Endothelial cell of umbilical vein (primary cell): ENCODE measurements at regions not wholly inside any gene's neighbourhood (a gene's known extent, or its start where the extent isn't known, plus 50 kb on each side); places are given as distances from the start of the nearest gene placed in this dataset.

Experiments
- CTCF ChIP-seq, 2 donors: IDR thresholded peaks; 1 replicate in 1 of 2; 2 replicates in 1 of 2; pipeline ENCODE4 v1.5.1; 2011; ENCODE audit warnings: low read length in 2 of 2, mild to moderate bottlenecking in 2 of 2, moderate library complexity in 2 of 2, control low read depth in 1 of 2, inconsistent platforms in 1 of 2, low read depth in 1 of 2; ENCODE audit not compliant: insufficient read depth in 1 of 2; ENCODE audit errors: extremely low read depth in 1 of 2
- MYC ChIP-seq: IDR thresholded peaks from one replicate; pipeline ENCODE4 v1.6.1; 2011; ENCODE audit warnings: mild to moderate bottlenecking, low read depth, low read length
- POLR2AphosphoS5 ChIP-seq: IDR thresholded peaks from 2 replicates; pipeline ENCODE4 v1.6.1; 2012; ENCODE audit warnings: low read depth, mild to moderate bottlenecking, control low read depth, low read length, moderate library complexity; ENCODE audit not compliant: insufficient read depth

GRCh38 chr15:100772892-100773520 lies 106.6 kb upstream of the ALDH1A3 start:
- no peak for TF ChIP-seq CTCF (IDR thresholded peaks at IDR 0.05; ENCODE audit: extremely low read depth in 1 of 2, insufficient read depth in 1 of 2, low read depth in 1 of 2, low read length in 2 of 2)
- no peak for TF ChIP-seq POLR2AphosphoS5
- no peak for TF ChIP-seq MYC
